GM19351 (cell line): ENCODE measurements at regions not wholly inside any gene's neighbourhood (a gene's known extent, or its start where the extent isn't known, plus 50 kb on each side); places are given as distances from the start of the nearest gene placed in this dataset.
"Not testable (repeated sequence)": the region's sequence is repeated elsewhere in the genome, so short reads cannot be mapped to it uniquely, and the experiment has no call there.

Source experiments
- ATAC-seq: cut with Tn5 transposase; IDR thresholded peaks from one replicate; pipeline ENCODE4 v1.9.1; 2021; ENCODE audit warnings: mild to moderate bottlenecking, moderate library complexity; ENCODE audit not compliant: unreplicated experiment

- ATAC-seq, result no peak
These were observed 280.6 kb upstream of the KITLG start for GRCh38 chr12:88860851-88861250.

GRCh38 chr12:88856201-88856600 lies 275.9 kb upstream of the KITLG start:
- no peak for ATAC-seq

- no peak for ATAC-seq
These were observed 275.0 kb upstream of the KITLG start for GRCh38 chr12:88855301-88855700.

DNA sequence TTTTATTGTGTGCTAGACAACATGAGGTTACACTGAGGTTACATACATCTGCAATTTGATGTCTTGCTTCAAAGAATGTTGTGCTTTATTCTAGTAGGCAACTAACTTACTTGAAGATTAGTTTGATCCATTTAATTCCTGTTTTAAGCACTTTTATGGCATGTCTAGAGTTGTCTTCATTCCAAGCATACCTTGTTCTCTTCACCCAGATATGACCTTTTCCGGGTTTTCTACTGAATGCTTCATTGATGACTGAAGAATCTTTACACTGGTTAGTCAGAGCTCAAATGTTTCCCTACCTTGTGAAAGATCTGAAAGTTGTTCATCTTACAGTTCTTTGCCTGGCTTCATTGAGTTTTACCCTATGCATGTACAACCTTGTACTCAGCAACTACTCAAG lies 274.0 kb upstream of the KITLG start:
- no peak for ATAC-seq

GRCh38 chr12:88847246-88847645 lies 267.0 kb upstream of the KITLG start:
- not testable (repeated sequence) for ATAC-seq

- ATAC-seq, result no peak
These were observed 264.2 kb upstream of the KITLG start for GRCh38 chr12:88844426-88844825.

DNA sequence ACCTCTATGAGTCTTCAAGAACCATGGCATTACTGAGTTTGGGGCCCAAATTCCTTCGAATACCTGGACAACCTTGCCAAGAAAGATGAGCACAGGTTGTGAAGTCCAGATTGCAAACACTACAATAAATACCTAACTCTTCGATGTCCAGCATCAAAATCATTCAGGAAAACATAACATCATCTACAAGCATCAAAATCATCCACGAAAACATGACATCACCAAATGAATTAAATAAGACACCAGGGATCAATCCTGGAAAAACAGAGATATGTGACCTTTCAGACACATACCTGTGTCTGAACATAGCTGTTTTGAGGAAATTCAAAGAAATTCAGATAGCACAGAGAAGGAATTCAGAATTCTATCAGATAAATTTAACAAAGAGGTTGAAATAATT lies 262.0 kb upstream of the KITLG start:
- no peak for ATAC-seq

DNA sequence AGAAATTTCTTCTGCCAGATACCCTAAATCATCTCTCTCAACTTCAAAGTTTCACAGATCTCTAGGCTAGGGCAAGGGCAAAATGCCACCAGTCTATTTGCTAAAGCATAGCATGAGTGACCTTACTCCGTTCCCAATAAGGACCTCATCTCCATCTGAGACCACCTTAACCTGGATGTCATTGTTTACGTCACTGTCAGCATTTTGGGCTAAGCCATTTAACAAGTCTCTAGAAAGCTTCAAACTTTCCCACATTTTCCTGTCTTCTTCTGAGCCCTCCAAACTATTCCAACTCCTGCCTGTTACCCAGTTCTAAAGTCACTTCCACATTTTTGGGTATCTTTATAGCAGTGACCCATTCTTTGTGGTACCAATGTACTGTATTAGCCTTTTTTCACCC lies 259.2 kb upstream of the KITLG start:
- ATAC-seq, result no peak

- ATAC-seq, result no peak
These were observed 255.9 kb upstream of the KITLG start for GRCh38 chr12:88836156-88836555.

DNA sequence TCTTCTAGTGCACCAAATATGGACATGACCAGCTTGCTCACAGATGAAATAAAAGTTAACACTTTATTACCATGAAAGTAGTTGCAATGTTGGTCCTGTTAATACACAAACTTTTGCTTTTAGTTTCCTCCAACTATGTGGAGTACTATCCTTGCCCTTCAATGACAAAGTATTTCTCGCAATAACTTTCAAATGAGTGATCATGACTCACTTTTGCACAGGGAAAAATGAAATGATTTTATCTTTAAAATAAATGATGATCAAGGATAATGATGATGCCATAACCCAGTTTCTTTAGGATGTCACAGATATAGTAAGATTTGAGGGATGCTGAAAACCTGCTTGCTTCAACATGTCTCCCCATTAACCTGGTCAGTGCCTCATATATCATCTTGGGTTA lies 254.0 kb upstream of the KITLG start:
- no peak for ATAC-seq

GRCh38 chr12:88833641-88834116 lies 253.4 kb upstream of the KITLG start:
- no peak for ATAC-seq

DNA sequence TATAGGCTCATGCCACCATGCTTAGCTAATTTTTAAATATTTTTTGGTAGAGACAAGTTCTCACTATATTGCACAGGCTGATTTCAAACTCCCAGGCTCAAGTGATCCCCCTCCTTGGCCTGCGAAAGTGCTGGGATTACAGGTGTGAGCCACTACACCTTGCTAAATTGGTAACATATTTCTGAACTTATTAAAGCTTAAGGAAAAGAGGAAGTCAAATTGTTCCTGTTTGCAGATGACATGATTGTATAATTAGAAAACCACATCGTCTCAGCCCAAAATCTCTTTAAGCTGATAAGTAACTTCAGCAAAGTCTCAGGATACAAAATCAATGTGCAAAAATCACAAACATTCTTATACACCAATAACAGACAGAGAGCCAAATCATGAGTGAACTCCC lies 248.3 kb upstream of the KITLG start:
- ATAC-seq, result not testable (repeated sequence)

DNA sequence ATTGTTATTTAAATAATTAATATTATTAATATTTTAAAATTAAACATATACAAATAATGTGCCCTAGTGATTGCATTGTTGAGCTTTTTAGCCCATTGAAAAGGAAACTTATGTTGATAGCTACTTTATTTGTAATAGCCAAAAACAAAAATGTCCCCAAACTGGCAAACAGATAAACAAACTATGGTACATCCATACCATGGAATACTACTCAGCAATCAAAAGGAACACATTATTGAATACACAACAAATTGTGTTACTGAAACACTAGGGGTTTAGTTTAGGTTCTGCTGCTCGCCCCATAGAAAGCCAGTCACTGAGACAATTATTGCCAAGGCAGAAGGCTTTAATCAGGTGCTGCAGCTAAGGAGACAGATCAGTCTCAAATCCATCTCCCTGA lies 239.7 kb upstream of the KITLG start:
- no peak for ATAC-seq

DNA sequence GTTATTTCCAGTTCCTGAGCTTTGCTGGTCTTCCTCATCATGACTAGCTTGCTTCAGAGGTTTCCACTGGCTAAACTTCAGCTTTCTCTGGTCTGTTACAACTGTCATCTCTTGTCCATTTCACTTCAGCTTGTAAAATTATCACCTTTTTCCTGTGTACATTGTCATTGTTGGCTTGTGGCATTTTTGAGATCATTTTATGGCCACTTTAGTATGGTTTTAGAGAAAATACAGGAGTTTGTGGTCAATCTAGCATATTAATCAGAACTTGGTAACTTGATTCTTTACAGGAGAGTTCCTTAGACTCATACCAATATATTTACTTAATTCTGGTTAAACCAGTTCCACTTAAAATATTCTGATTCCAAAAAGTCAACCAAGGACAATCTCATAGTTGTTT lies 235.9 kb upstream of the KITLG start:
- ATAC-seq, result no peak

- ATAC-seq, result no peak
These were observed 234.5 kb upstream of the KITLG start for GRCh38 chr12:88814779-88815178.

GRCh38 chr12:88812610-88813009 lies 232.3 kb upstream of the KITLG start:
- no peak for ATAC-seq

- ATAC-seq, result no peak
These were observed 230.5 kb upstream of the KITLG start for GRCh38 chr12:88810806-88811205.

DNA sequence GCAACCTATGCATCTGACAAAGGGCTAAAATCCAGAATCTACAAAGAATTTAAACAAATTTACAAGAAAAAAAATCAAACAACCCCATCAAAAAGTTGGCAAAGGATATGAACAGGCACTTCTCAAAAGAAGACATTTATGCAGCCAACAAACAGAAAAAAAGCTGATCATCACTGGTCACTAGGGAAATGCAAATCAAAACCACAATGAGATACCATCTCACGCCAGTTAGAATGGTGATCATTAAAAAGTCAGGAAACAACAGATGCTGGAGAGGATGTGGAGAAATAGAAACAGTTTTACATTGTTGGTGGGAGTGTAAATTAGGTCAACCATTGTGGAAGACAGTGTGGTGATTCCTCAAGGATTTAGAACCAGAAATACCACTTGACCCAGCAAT lies 229.6 kb upstream of the KITLG start:
- not testable (repeated sequence) for ATAC-seq

DNA sequence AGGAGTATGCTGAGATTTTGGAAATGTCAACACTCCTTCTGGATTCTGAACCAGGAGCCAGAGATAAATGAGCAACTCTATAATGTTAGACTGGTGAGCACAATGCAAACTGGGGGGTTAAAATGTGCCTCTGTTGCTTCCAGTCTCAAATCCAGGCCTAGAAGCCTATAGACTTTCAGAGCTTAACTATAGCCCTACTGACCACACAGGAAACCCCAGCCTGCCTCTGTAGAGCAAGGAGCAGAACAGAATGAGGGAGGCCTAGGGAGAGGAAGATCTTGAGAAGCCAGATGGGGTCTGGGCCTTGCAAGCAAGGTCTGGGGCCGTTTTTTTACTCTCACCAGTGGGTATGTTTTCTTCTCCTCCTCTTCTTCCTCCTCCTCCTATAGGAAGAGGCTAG lies 225.4 kb upstream of the KITLG start:
- no peak for ATAC-seq

DNA sequence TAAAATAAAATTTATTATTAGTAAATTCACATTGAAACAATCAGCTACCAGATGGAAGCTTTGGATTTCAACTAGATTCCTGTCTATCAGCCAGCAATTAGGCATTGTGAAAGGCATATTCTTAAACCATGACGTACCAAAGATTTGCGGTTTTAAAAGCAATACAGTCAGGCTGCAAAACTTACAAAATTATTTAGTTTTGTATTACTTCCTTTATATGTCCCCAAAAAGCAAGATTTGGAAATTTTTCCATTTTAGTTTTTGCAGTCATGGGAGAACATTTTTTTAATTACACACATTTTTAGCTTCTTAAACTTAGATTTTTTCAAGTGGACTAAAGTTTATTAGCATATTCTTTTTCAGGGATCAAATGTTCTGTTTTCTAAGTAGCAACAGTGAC lies 225.0 kb upstream of the KITLG start:
- ATAC-seq, result no peak

GRCh38 chr12:88802096-88802706 lies 221.9 kb upstream of the KITLG start:
- peak; percentile 56 for ATAC-seq

- no peak for ATAC-seq
These were observed 221.2 kb upstream of the KITLG start for GRCh38 chr12:88801227-88802095.
